HG03097 (cell line): ENCODE measurements at regions not wholly inside any gene's neighbourhood (a gene's known extent, or its start where the extent isn't known, plus 50 kb on each side); places are given as distances from the start of the nearest gene placed in this dataset.

Experiments used
- ATAC-seq: cut with Tn5 transposase; IDR thresholded peaks from one replicate; pipeline ENCODE4 v1.9.1; 2021; ENCODE audit not compliant: unreplicated experiment, low FRiP score

- ATAC-seq, result no peak
Observed at GRCh38 chr6:81694855-81695254, 57.6 kb downstream of the TENT5A start.

GRCh38 chr6:81694207-81694606, 58.3 kb downstream of the TENT5A start:
- no peak for ATAC-seq

GRCh38 chr6:81693266-81693665, 59.2 kb downstream of the TENT5A start:
- no peak for ATAC-seq

- ATAC-seq, result no peak
Observed at GRCh38 chr6:81690073-81690472, 62.4 kb downstream of the TENT5A start.

GRCh38 chr6:81689580-81689979, 62.9 kb downstream of the TENT5A start:
- no peak for ATAC-seq

GRCh38 chr6:81683912-81684311, 68.6 kb downstream of the TENT5A start:
- ATAC-seq, result no peak

GRCh38 chr6:81682858-81683620, 69.4 kb downstream of the TENT5A start:
- ATAC-seq, result no peak

GRCh38 chr6:81682235-81682795, 70.2 kb downstream of the TENT5A start:
- no peak for ATAC-seq

- ATAC-seq, result no peak
Observed at GRCh38 chr6:81669445-81669844, 83.0 kb downstream of the TENT5A start.

GRCh38 chr6:81668615-81669047, 83.8 kb downstream of the TENT5A start:
- ATAC-seq, result no peak

- no peak for ATAC-seq
Observed at GRCh38 chr6:81666481-81666880, 86.0 kb downstream of the TENT5A start.

GRCh38 chr6:81656231-81656630, 96.2 kb downstream of the TENT5A start:
- ATAC-seq, result no peak

- no peak for ATAC-seq
Observed at GRCh38 chr6:81655696-81656095, 96.8 kb downstream of the TENT5A start.

- ATAC-seq, result no peak
Observed at GRCh38 chr6:81648502-81648901, 104.0 kb downstream of the TENT5A start.

GRCh38 chr6:81643156-81643555, 109.3 kb downstream of the TENT5A start:
- ATAC-seq, result no peak

- no peak for ATAC-seq
Observed at GRCh38 chr6:81640891-81641290, 111.6 kb downstream of the TENT5A start.

GRCh38 chr6:81640126-81640525, 112.4 kb downstream of the TENT5A start:
- no peak for ATAC-seq

- ATAC-seq, result no peak
Observed at GRCh38 chr6:81638366-81638765, 114.1 kb downstream of the TENT5A start.

- no peak for ATAC-seq
Observed at GRCh38 chr6:81636930-81637568, 115.4 kb downstream of the TENT5A start.

GRCh38 chr6:81634155-81634880, 118.2 kb downstream of the TENT5A start:
- ATAC-seq, result no peak

GRCh38 chr6:81633391-81633790, 119.1 kb downstream of the TENT5A start:
- no peak for ATAC-seq
